RCC 7860 (cell line): ENCODE measurements at regions not wholly inside any gene's neighbourhood (a gene's known extent, or its start where the extent isn't known, plus 50 kb on each side); places are given as distances from the start of the nearest gene placed in this dataset.

ENCODE experiments used
- DNase-seq: peaks from one replicate; pipeline ENCODE4 v3.0.0-alpha.2; 2015; ENCODE audit warnings: low spot score
- FAIRE-seq: peaks from 2 replicates; lab custom pipeline; 2012; peaks lifted over from hg19 to GRCh38; lab: Jason Lieb, UNC

- peak; percentile 20 for FAIRE-seq
- DNase-seq: no peak
Observed at GRCh38 chr5:23012842-23013241, 159.7 kb upstream of the CDH12 start.

GRCh38 chr5:23007762-23008161 lies 154.6 kb upstream of the CDH12 start:
- DNase-seq (no peak), FAIRE-seq (no peak)

DNA sequence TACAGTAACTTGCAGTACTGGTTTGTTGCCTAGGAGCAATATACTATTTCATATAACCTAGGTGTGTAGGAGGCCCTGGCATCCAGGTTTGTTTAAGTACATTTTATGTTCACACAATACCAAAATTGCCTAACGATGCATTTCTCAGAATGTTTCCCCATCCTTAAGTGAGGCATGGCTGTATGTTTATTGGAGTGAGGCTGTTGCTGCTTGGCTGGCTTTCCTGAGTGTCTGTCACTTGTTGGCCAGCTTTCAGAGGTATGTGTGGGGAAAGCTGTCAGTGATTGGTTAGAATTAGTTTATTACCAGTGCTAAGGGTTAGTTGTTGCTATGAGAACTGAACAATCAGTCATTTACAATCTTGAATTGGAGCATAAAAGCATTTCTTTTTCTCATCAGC lies 154.1 kb upstream of the CDH12 start:
- FAIRE-seq: no peak
- DNase-seq: no peak

DNA sequence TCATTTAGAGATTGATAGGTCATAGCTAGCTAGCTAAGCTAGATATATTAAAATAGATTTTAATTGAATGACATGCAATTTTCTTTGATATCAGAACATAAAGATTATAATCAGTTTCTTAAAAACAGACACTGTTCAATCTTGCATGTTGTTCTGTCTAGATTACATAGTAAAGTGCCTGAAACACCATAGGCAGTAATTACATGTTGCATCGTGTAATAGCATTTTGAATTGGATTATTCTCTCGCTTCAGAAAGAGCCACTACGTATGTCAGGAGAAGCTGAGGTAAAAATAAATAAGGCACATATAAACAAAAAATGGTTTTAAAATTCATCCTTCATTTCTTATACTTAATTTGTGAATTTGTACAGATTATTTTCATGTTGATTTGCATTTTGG lies 148.0 kb upstream of the CDH12 start:
- DNase-seq (no peak), FAIRE-seq (no peak)

- DNase-seq: no peak
- no peak for FAIRE-seq
Observed at GRCh38 chr5:22998774-22999173, 145.6 kb upstream of the CDH12 start.

GRCh38 chr5:22998362-22998761 lies 145.2 kb upstream of the CDH12 start:
- DNase-seq (no peak), FAIRE-seq (no peak)

- DNase-seq (no peak), FAIRE-seq (no peak)
Observed at GRCh38 chr5:22988937-22989336, 135.8 kb upstream of the CDH12 start.

- no peak for FAIRE-seq
Observed at GRCh38 chr5:22986281-22986680, 133.1 kb upstream of the CDH12 start.

DNA sequence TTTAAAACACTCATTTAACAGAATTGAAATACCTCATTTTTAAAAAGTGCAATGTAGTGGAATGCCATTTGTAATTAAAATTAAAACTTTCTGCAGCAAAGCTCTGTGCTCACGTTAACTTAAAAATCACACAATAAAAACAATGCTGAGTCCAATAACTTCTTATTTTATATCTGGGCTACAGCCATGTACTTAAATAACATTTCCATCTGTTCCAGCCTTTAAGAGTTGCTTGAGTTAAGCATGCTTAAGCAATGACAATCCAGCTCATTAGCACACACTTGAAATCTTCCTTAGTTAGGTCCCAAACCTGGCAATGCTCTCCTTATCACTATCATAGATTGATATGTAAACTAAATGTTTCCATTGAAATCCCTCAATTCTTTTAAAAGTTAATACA lies 132.3 kb upstream of the CDH12 start:
- DNase-seq: no peak
- FAIRE-seq: no peak

More at GRCh38 chr5:22986281-22986680, 133.1 kb upstream of the CDH12 start:
- no peak for DNase-seq

DNA sequence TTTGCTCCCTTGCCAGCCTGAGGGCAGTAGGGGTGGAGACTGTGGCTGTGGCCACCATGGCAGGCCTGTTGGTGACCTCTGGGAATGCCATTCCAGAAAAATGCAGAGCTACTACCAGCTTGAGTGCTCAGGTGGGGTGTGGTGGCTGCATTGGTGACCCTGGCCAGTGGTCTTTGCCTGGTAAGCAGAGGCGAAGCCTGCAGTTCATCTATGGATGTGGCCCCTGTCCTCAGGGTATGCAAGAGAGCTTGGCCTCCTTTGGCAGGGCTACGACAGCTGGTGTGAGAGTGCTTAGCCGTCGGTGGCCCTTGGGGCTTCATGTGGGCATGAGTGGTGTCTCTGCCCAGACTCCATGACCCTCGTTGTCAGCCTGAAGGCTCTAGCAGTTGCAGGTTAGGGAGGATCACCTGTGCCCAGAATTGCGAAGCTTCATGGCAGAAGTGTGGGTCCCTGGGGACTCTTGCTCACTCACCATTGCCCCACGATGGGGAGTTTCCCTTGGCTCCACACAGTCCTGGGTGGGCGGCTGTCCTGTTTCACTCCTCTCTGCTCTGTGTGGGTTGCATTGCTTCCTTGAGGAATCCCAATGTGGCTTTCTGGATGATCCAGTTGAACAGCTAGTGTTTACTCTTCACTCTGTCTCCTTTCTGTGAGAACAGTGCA lies 117.9 kb upstream of the CDH12 start:
- FAIRE-seq (no peak), DNase-seq (no peak)

DNA sequence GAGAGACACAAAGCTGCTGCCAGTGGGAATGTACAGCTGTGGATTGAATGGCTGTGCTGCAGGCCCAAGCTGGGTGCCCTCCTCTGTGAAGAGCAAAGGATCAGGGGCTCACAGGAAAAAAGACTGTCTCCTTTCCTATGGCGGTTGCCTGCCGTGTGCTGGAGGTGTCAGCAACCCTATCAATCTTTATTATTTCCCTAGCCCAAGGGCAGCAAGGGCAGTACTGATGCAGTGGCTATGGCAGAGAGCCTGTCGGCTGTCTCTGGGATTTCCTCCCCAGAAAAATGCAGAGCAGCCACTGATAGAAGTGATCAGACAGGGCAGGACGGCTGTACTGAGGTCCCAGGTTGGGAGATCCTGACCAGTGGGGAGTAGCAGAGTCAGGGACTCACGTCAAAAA lies 117.3 kb upstream of the CDH12 start:
- DNase-seq: no peak
- no peak for FAIRE-seq

- no peak for FAIRE-seq
Observed at GRCh38 chr5:22968386-22968785, 115.2 kb upstream of the CDH12 start.

DNA sequence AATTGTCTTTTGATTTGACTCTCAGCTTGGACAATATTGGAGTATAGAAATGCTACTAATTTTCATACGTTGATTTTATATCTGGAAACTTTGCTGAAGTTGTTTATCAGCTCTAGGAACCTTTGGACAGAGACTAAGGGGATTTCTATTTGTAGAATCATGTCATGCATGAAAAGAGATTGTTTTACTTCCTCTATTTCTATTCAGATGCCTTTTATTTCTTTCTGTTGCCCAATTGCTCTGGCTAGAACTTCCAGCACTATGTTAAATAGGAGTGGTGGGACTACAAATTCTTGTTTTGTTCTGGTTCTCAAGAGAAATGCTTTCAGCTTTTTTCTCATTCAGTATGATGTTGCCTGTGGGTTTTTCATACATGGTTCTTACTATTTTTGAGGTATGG lies 112.8 kb upstream of the CDH12 start:
- FAIRE-seq (no peak), DNase-seq (no peak)

More at GRCh38 chr5:22968386-22968785, 115.2 kb upstream of the CDH12 start:
- no peak for DNase-seq

DNA sequence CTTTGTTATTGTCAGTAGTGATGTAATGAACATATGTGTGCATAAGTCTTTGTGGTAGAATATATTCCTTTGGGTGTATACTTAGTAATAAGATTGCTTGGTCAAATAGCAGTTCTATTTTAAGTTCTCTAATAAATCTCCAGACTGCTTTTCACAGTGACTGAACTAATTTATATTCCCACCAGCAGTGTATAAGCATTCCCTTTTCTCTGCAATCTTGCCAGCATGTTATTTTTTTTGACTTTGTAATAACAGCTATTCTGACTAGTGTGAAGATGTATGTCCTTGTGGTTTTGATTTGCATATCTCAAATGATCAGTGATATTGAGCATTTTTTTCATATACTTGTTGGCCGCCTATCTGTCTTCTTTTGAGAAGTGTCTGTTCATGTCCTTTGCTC lies 111.5 kb upstream of the CDH12 start:
- DNase-seq (no peak), FAIRE-seq (no peak)

DNA sequence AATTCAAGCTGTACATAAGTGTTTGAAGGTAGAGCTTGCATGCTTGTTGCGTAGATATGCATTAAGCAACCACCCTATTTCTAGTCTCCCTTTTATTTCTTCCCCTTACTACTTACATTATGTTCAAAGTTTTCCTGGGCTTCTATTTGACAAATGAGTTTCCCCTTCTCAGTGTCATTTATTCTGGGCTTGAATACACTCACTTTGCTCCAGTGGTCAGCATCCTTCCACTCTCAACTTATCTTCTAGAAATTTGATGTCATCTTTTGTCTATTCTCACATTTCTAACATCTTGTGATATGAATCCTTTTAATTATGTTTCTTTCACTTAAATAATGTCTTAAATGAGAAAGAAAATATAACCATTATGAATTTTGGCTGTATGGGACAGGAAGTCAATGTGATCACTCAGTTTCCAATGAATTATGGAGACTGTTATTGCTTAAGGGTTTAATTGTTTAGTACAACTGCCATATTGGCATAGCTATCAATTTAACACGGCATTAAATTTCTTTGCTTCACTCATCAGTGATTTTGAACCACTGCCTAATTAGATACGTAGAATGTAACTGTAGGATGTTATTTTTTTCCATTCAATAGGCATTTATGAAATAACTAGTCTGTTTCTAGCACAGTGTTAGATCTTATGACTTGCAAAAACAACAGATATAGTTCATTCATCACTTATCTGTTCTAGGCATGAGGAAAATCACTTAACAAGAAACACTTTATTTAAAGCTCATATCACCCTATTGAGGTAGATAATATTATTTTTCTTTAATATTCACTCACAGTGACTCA lies 105.5 kb upstream of the CDH12 start:
- no peak for FAIRE-seq
- no peak for DNase-seq

DNA sequence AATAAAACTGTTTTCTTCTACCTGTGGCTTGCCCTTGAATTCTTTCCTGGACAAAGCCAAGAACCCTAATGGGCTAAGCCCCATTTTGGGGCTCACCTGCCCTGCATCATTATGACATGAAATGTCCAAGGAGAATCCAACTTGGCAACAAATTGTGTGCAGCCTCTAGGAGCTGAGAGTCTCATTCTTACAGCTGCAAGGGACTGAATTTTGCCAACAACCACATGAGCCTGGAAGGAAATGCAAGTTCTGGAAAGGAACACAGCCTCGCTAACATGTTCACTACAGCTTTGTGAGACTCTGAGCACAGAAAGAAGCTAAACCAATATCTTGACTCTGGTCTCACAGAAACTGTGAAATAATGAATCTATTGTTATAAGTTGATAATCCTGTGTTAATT lies 94.8 kb upstream of the CDH12 start:
- FAIRE-seq (no peak), DNase-seq (no peak)

DNA sequence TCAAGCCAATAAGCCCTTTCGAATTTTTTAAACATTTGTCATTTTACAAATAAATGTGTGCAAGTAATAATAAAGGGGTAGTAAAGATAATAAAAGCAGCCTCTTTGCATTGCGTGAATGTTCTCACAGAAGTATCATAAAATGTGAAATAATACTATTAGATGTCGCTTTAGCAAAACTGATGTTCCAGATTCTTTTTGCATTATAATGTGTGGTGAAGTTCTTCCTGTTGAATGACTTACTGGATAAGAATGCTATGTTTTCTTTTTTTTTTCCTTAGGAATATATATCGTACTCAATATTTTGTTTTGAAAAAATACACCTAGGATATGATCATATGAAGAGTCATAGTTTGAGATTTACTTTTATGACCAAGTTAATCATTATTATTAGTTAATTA lies 85.2 kb upstream of the CDH12 start:
- DNase-seq: no peak
- no peak for FAIRE-seq

DNA sequence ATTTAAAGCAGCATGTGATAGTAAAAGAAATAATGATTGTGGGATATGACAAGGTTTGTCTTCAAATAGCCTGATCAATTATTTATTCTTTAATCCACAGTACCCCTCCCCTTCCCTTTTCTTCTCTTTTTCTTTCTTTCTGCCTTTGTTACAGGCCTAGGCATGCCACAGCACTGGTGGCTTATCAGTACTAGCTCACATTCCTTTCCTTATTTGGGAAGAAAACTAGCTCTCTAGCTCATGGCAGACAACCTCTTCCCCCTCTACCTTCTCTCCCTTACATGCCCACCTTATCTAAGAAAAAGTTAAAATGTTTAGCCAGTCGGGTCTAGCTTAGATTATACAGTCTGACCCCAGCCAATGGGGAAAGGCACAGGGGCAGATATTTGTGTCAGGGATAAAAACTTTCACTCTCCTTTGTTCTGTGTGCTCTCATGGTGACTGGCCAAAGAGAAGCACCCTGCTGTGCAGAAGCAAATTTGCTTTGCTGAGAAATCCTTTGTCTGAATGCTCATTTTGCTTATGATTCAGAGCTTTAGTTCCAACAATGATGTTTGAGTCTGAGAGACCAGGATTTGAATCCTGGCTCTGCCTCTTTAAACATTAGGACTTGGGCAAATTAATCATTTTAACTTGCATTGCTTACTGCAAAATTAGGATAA lies 75.8 kb upstream of the CDH12 start:
- FAIRE-seq (no peak), DNase-seq (no peak)

DNA sequence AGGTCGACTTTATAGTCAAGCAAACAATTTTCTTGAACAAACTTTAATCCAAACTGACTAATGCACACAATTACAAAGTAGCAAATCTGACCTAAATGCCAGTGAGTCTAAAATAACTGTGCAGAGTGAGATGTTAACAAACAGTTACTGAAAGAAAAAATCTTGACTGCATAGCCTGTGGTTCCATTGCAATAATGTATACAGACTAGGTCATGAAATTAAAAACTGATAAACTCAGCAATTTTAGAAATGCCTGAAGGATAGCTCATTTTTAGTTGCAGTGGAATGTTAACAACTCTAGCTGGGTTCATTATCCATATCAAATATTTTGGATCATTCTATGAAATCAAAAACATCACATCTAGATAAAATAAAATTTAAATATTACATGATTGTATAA lies 73.4 kb upstream of the CDH12 start:
- DNase-seq (no peak), FAIRE-seq (peak; percentile 23)

DNA sequence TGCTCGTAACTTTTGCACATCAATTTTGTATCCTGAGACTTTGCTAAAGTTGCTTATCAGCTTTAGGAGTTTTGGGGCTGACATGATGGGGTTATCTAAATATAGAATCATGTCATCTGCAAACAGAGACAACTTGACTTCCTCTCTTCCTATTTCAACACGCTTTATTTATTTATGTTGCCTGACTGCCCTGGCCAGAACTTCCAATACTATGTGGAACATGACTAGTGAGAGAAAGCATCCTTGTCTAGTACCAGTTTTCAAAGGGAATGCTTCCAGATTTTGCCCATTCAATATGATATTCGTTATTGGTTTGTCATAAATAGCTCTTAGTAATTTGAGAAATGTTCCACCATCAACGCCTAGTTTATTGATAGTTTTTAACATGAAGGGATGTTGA lies 65.4 kb upstream of the CDH12 start:
- DNase-seq: no peak
- no peak for FAIRE-seq

DNA sequence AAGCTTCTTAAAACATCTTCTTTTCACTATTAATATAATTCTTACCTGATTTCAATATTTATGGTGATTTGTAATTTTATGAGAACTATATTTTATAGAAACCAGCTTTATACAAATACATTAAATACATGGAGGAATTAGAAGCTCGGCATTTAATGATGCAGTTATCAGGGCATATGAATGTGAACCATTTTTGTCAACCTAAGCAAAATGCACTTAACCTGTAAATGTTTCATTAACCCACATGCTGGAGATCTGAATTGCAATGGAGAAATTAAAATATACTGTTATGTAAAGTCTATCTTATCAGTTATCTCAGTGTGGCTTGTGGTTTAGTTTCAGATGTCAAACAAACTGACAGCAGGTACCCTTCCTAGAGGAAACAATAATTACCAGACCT lies 63.2 kb upstream of the CDH12 start:
- no peak for DNase-seq
- FAIRE-seq: no peak

- no peak for FAIRE-seq
Observed at GRCh38 chr5:22911019-22911418, 57.9 kb upstream of the CDH12 start.

More at GRCh38 chr5:22911019-22911418, 57.9 kb upstream of the CDH12 start:
- no peak for DNase-seq
